ENCODE measurements at regions not wholly inside any gene's neighbourhood (a gene's known extent, or its start where the extent isn't known, plus 50 kb on each side); places are given as distances from the start of the nearest gene placed in this dataset.

DNA sequence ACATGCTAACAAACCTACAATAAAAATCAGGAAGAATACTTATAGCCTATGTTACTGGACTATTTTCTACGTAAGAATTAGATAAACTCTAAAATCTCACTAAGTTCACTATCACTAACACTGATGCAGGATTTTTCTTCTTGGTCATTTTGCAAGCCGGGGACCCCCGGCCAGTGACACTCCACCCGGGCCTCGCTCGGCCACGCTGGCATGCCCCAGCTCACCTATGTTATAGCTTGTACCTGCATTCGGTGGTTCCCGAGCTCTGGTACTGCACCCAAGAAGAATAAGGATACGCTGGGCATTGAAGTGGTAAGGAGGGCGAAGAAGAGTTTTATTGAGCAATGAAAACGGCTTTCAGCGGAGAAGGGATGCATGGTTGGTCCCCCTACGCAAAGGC is 245.3 kb upstream of the NBEA start:
- no peaks in the 10 kb centered on the region for H3K27me3 ChIP-seq
- no peak for TF ChIP-seq POLR2A (IDR thresholded peaks at IDR 0.05)
- TF ChIP-seq CTCF (IDR thresholded peaks at IDR 0.05), result no peak
- H3K27ac ChIP-seq, result no peak overlapping the region
- 94 to 96% (median 95%) methylated on average over 14 of the region's 14 CpGs for WGBS, 4 donors
- H3K9me3 ChIP-seq (replicated peaks in 1 of 3), result no peaks in the 10 kb centered on the region
- DNase-seq, result no peak
- no peaks in the 10 kb centered on the region for H3K4me1 ChIP-seq (replicated peaks in 1 of 2)
- no peak overlapping the region for H3K4me3 ChIP-seq
- H3K36me3 ChIP-seq (replicated peaks in 1 of 2), result no peaks in the 10 kb centered on the region
- intact Hi-C loops (cut with DNase I), result no loop called here

GRCh38 chr13:34698945-34699344 is 243.1 kb upstream of the NBEA start:
- intact Hi-C loops (cut with DNase I), result no loop called here
- no peaks in the 10 kb centered on the region for H3K4me1 ChIP-seq (replicated peaks in 1 of 2)
- no peak overlapping the region for H3K4me3 ChIP-seq
- TF ChIP-seq POLR2A (IDR thresholded peaks at IDR 0.05), result no peak
- no peak for TF ChIP-seq CTCF (IDR thresholded peaks at IDR 0.05)
- H3K27ac ChIP-seq, result no peak overlapping the region
- no peaks in the 10 kb centered on the region for H3K9me3 ChIP-seq (replicated peaks in 1 of 3)
- WGBS, 4 donors, result 88 to 94% (median 89%) methylated on average over 3 of the region's 3 CpGs
- no peak for DNase-seq
- no peaks in the 10 kb centered on the region for H3K36me3 ChIP-seq (replicated peaks in 1 of 2)
- no peaks in the 10 kb centered on the region for H3K27me3 ChIP-seq

GRCh38 chr13:34700155-34700554 is 241.9 kb upstream of the NBEA start:
- no peaks in the 10 kb centered on the region for H3K4me1 ChIP-seq (replicated peaks in 1 of 2)

GRCh38 chr13:34701919-34702318 is 240.2 kb upstream of the NBEA start:
- Histone ChIP-seq H3K4me1 (replicated peaks in 1 of 2) (no peaks in the 10 kb centered on the region), H3K36me3 (replicated peaks in 1 of 2) (no peaks in the 10 kb centered on the region), H3K4me3 (no peak overlapping the region), H3K27me3 (no peaks in the 10 kb centered on the region), H3K27ac (no peak overlapping the region), H3K9me3 (replicated peaks in 1 of 3) (no peaks in the 10 kb centered on the region)
- DNase-seq, result no peak
- WGBS, 4 donors, result 87 to 92% (median 89%) methylated on average over 4 of the region's 4 CpGs
- no peak for TF ChIP-seq POLR2A (IDR thresholded peaks at IDR 0.05)
- no peak for TF ChIP-seq CTCF (IDR thresholded peaks at IDR 0.05)
- intact Hi-C loops (cut with DNase I), result no loop called here

More at GRCh38 chr13:34700155-34700554, 241.9 kb upstream of the NBEA start:
- H3K9me3 ChIP-seq (replicated peaks in 1 of 3), result no peaks in the 10 kb centered on the region
- H3K27ac ChIP-seq, result no peak overlapping the region
- no peak overlapping the region for H3K4me3 ChIP-seq
- 92 to 98% (median 96%) methylated on average over 5 of the region's 5 CpGs for WGBS, 4 donors
- no peak for TF ChIP-seq CTCF (IDR thresholded peaks at IDR 0.05)
- no peak for DNase-seq
- intact Hi-C loops (cut with DNase I), result no loop called here
- no peaks in the 10 kb centered on the region for H3K36me3 ChIP-seq (replicated peaks in 1 of 2)
- no peaks in the 10 kb centered on the region for H3K27me3 ChIP-seq
